ENCODE measurements at regions not wholly inside any gene's neighbourhood (a gene's known extent, or its start where the extent isn't known, plus 50 kb on each side); places are given as distances from the start of the nearest gene placed in this dataset.

DNA sequence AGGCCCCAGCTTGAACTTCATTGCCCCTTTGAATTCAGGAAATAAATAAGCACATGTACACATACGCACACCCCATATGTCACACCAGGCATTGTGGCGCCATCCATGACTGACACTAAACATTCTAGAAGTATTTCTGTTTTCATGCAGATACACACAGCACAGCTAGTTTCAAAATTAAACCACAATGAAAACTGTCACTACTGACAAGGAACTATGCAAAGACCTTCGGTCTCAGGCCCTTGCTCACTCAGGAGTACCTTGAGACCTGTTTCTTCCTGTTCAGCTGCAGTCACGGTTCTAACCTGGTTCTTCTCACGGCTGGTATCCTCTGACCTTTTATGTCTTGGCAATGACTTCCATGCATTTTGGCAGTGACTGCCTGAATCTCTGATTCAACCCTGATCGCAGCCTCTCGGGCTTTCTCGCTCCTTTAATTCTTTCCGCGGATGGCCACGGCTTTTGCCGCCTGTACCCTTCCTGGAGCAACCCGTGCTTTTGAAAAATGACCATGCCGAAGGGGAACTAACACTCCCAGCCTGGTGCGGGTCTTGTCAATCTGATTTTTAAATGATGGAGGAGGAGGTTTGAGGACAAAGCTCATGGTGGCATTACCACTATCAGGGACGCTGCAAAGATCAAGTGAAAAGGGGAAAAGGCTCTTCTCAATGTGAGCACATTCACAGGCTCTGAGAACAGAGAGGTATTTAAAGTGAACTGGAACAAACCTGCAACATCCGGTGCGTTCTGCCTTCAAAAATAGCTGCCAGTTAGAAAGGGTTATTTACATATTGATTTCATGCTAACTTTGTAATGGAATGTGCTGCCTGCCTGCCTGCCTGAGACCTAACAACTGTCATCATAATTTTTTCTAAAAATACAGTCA lies 384.6 kb downstream of the RRAGC start:
- no peak for DNase-seq (ENCODE audit: low read depth)
- TF ChIP-seq, protein P1, sequence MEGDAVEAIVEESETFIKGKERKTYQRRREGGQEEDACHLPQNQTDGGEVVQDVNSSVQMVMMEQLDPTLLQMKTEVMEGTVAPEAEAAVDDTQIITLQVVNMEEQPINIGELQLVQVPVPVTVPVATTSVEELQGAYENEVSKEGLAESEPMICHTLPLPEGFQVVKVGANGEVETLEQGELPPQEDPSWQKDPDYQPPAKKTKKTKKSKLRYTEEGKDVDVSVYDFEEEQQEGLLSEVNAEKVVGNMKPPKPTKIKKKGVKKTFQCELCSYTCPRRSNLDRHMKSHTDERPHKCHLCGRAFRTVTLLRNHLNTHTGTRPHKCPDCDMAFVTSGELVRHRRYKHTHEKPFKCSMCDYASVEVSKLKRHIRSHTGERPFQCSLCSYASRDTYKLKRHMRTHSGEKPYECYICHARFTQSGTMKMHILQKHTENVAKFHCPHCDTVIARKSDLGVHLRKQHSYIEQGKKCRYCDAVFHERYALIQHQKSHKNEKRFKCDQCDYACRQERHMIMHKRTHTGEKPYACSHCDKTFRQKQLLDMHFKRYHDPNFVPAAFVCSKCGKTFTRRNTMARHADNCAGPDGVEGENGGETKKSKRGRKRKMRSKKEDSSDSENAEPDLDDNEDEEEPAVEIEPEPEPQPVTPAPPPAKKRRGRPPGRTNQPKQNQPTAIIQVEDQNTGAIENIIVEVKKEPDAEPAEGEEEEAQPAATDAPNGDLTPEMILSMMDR (conservative IDR thresholded peaks at IDR 0.05; ENCODE audit: low read depth, low read length) = no peak
- no peak overlapping the region for H3K4me3 ChIP-seq (ENCODE audit: low read depth, low read length)

DNA sequence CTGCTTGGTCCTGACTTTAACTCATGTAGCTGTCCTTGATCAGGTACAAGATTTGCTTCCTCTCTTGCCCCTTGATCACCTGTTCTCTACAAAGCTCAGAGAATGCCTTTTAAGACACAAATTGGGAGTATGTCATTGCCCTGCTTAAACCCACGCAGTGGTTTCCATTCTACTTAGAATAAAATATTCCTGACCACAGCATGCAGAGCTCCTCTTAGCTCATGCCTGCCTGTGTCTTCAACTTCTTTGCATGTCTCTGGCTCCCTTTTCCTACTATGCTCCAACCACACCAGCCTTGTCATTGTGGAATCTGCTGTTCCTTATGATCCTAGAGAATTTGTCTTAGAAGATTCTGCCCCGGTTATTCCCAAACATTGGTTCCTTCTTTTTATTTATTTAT lies 393.1 kb downstream of the RRAGC start:
- TF ChIP-seq, protein P1 (conservative IDR thresholded peaks at IDR 0.05; ENCODE audit: low read depth, low read length) = no peak
- H3K4me3 ChIP-seq (ENCODE audit: low read depth, low read length) = no peak overlapping the region
- no peak for DNase-seq (ENCODE audit: low read depth)

DNA sequence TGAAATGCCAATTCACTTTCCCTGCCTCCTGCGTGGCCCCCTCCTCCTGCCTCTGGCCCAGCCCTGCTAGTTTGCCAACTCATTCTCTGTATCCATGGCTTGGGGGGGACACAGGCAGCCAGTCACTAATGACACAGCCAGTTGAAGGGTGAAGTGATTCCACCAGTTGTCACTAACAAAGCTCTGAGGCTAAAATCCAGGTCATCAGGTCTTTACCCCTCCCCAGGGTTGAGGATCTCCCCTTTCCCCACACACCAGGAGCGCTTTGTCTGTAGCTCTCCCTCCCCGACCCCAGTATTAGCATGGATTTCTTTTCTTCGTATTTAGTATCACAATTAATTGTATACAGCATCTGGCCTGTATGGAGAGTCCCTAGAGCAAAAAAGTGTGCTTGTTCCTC lies 394.1 kb downstream of the RRAGC start:
- no peak for DNase-seq (ENCODE audit: low read depth)
- no peak overlapping the region for H3K4me3 ChIP-seq (ENCODE audit: low read depth, low read length)
- TF ChIP-seq, protein P1 (conservative IDR thresholded peaks at IDR 0.05; ENCODE audit: low read depth, low read length) = no peak

DNA sequence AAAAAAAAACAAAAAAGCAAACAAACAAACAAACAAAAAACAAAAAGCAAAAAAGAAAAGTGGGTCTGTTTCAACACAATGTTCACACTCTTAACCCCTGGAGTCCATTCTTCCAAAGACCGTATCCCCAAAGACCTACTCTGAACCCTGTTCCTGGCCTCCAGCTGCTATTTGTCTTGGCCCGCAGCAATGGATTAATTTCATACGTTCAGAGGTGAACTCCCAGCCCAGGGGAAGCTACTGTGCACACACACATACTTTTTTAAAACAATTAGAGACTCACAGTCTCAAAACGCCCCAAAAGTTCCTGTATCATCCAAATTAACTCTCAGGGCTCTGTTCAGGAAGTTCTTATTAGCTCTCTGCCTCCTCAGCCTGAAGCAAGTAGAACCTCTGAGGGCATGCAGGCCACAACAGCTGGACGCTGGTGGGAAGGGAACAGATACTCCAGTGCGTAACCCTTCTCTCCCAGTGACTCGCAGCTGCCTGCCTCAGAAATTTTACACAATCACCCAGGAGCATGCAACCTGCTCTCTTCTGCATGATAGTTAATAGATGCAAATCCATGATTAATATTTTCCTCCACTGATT lies 395.4 kb downstream of the RRAGC start:
- no peak overlapping the region for H3K4me3 ChIP-seq (ENCODE audit: low read depth, low read length)
- DNase-seq (ENCODE audit: low read depth) = no peak
- TF ChIP-seq, protein P1 (conservative IDR thresholded peaks at IDR 0.05; ENCODE audit: low read depth, low read length) = no peak

DNA sequence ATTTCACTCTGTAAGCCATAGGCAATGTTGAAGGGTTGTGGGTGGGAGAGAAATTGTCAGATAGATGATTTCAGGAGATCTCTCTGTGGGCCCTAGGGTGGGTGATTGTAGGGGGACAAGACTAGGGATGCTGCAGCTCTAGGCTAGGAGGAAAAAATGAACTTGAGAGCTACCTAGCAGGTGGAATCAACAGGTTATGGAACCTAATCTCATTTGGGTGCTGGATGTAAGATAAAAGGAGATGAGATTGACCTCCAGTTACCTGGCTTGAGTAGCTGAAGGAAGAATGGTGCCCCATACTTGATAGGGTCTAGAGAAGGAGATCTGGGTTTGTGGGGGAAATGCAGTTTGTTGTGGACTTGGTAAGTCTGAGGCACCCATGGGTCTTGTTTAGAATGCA lies 396.5 kb downstream of the RRAGC start:
- DNase-seq (ENCODE audit: low read depth) = no peak
- TF ChIP-seq, protein P1 (conservative IDR thresholded peaks at IDR 0.05; ENCODE audit: low read depth, low read length) = no peak

DNA sequence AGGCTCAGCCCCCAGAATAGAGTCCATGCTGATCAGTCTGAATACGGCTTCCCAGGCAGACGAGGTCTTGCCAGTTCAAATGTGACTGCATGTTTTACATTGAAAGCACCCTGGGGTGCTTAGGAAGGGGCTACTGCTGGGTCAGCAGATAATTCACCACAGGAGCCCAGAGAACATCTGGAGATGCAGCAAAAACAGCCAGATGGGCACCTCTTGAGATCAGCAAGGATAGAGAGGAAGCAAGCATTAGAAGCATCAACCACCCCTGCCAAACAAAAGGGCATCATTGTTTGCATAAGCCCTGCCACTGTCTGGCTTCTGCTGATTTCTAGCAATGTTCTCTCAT lies 403.1 kb downstream of the RRAGC start:
- TF ChIP-seq, protein P1 (conservative IDR thresholded peaks at IDR 0.05; ENCODE audit: low read depth, low read length) = no peak
- no peak overlapping the region for H3K4me3 ChIP-seq (ENCODE audit: low read depth, low read length)
- no peak for DNase-seq (ENCODE audit: low read depth)

More for the DNA sequence above, 396.5 kb downstream of the RRAGC start:
- H3K4me3 ChIP-seq (ENCODE audit: low read depth, low read length) = no peak overlapping the region
